Liver (tissue), 3 donors: ENCODE measurements at regions not wholly inside any gene's neighbourhood (a gene's known extent, or its start where the extent isn't known, plus 50 kb on each side); places are given as distances from the start of the nearest gene placed in this dataset.

Source experiments
- GABPA ChIP-seq, 2 donors: IDR thresholded peaks in 1 of 2; conservative IDR thresholded peaks in 1 of 2; 2 replicates each; pipeline ENCODE4 v1.6.1; 2016; ENCODE audit warnings: antibody characterized with exemption in 2 of 2, mild to moderate bottlenecking in 1 of 2, moderate library complexity in 1 of 2
- HNF4G ChIP-seq: IDR thresholded peaks from 2 replicates; pipeline ENCODE4 v1.6.1; 2016; ENCODE audit warnings: antibody characterized with exemption
- RAD21 ChIP-seq, 2 donors: IDR thresholded peaks; 2 replicates each; pipeline ENCODE4 v1.6.1; 2016; ENCODE audit warnings: antibody characterized with exemption in 2 of 2, mild to moderate bottlenecking in 2 of 2
- TAF1 ChIP-seq: conservative IDR thresholded peaks from 2 replicates; pipeline ENCODE4 v1.6.1; 2016; ENCODE audit warnings: antibody characterized with exemption, mild to moderate bottlenecking
- ZBTB33 ChIP-seq: IDR thresholded peaks from 2 replicates; pipeline ENCODE4 v1.6.1; 2016; ENCODE audit warnings: antibody characterized with exemption
- TF ChIP-seq, protein P1 (sequence below): fragments of 150-350 bp; IDR thresholded peaks from 2 replicates; pipeline ENCODE4 v1.5.1; 2017; ENCODE audit warnings: improper control_type of control experiment, low read depth, low read length; ENCODE audit not compliant: missing input control
- TF ChIP-seq, protein P2 (sequence below): IDR thresholded peaks from 2 replicates; pipeline ENCODE4 v1.6.1; 2016; ENCODE audit warnings: antibody characterized with exemption, mild to moderate bottlenecking
- donor health status: healthy.
- donor health status: healthy.

- TF ChIP-seq, protein P1, sequence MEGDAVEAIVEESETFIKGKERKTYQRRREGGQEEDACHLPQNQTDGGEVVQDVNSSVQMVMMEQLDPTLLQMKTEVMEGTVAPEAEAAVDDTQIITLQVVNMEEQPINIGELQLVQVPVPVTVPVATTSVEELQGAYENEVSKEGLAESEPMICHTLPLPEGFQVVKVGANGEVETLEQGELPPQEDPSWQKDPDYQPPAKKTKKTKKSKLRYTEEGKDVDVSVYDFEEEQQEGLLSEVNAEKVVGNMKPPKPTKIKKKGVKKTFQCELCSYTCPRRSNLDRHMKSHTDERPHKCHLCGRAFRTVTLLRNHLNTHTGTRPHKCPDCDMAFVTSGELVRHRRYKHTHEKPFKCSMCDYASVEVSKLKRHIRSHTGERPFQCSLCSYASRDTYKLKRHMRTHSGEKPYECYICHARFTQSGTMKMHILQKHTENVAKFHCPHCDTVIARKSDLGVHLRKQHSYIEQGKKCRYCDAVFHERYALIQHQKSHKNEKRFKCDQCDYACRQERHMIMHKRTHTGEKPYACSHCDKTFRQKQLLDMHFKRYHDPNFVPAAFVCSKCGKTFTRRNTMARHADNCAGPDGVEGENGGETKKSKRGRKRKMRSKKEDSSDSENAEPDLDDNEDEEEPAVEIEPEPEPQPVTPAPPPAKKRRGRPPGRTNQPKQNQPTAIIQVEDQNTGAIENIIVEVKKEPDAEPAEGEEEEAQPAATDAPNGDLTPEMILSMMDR, result peak; percentile 99
- TF ChIP-seq TAF1, result no peak
- no peak for TF ChIP-seq GABPA (IDR thresholded peaks at IDR 0.05 in 1 of 2, conservative IDR thresholded peaks at IDR 0.05 in 1 of 2)
- TF ChIP-seq, protein P2, sequence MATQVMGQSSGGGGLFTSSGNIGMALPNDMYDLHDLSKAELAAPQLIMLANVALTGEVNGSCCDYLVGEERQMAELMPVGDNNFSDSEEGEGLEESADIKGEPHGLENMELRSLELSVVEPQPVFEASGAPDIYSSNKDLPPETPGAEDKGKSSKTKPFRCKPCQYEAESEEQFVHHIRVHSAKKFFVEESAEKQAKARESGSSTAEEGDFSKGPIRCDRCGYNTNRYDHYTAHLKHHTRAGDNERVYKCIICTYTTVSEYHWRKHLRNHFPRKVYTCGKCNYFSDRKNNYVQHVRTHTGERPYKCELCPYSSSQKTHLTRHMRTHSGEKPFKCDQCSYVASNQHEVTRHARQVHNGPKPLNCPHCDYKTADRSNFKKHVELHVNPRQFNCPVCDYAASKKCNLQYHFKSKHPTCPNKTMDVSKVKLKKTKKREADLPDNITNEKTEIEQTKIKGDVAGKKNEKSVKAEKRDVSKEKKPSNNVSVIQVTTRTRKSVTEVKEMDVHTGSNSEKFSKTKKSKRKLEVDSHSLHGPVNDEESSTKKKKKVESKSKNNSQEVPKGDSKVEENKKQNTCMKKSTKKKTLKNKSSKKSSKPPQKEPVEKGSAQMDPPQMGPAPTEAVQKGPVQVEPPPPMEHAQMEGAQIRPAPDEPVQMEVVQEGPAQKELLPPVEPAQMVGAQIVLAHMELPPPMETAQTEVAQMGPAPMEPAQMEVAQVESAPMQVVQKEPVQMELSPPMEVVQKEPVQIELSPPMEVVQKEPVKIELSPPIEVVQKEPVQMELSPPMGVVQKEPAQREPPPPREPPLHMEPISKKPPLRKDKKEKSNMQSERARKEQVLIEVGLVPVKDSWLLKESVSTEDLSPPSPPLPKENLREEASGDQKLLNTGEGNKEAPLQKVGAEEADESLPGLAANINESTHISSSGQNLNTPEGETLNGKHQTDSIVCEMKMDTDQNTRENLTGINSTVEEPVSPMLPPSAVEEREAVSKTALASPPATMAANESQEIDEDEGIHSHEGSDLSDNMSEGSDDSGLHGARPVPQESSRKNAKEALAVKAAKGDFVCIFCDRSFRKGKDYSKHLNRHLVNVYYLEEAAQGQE, result no peak
- TF ChIP-seq RAD21 (IDR thresholded peaks at IDR 0.05), result peak; percentile 97 to 99
- no peak for TF ChIP-seq ZBTB33
- TF ChIP-seq HNF4G, result no peak
These were observed 194.1 kb downstream of the IGLL1 start for GRCh38 chr22:23385678-23386631.
